ENCODE measurements at regions not wholly inside any gene's neighbourhood (a gene's known extent, or its start where the extent isn't known, plus 50 kb on each side); places are given as distances from the start of the nearest gene placed in this dataset.

- TF ChIP-seq EZH2phosphoT487 (IDR thresholded peaks at IDR 0.05; ENCODE audit: borderline replicate concordance) (no peak), CTCF (IDR thresholded peaks at IDR 0.05 in 2 of 3, conservative IDR thresholded peaks at IDR 0.05 in 1 of 3; ENCODE audit: borderline replicate concordance in 1 of 3, insufficient read depth in 1 of 3, low read depth in 2 of 3, low read length in 2 of 3) (no peak), JUND (IDR thresholded peaks at IDR 0.05) (no peak), ZFX (IDR thresholded peaks at IDR 0.05) (no peak), POLR2A (IDR thresholded peaks at IDR 0.05; ENCODE audit: borderline replicate concordance, extremely low read depth, insufficient read depth, insufficient read length) (no peak), REST (IDR thresholded peaks at IDR 0.05; ENCODE audit: low read depth) (no peak), EZH2 (IDR thresholded peaks at IDR 0.05) (no peak), POLR2AphosphoS5 (IDR thresholded peaks at IDR 0.05; ENCODE audit: low read depth, low read length) (no peak), SRF (IDR thresholded peaks at IDR 0.05; ENCODE audit: low read depth) (no peak), SP1 (IDR thresholded peaks at IDR 0.05; ENCODE audit: low read depth) (no peak), EGR1 (IDR thresholded peaks at IDR 0.05; ENCODE audit: low read depth) (no peak), ATF3 (IDR thresholded peaks at IDR 0.05) (no peak)
Measured at GRCh38 chr2:121160366-121160765, 124.6 kb downstream of the TFCP2L1 start.
